GM19328 (cell line): ENCODE measurements at regions not wholly inside any gene's neighbourhood (a gene's known extent, or its start where the extent isn't known, plus 50 kb on each side); places are given as distances from the start of the nearest gene placed in this dataset.

Experiments used
- ATAC-seq: cut with Tn5 transposase; IDR thresholded peaks from one replicate; pipeline ENCODE4 v1.9.1; 2021; ENCODE audit warnings: mild to moderate bottlenecking, moderate library complexity; ENCODE audit not compliant: unreplicated experiment

DNA sequence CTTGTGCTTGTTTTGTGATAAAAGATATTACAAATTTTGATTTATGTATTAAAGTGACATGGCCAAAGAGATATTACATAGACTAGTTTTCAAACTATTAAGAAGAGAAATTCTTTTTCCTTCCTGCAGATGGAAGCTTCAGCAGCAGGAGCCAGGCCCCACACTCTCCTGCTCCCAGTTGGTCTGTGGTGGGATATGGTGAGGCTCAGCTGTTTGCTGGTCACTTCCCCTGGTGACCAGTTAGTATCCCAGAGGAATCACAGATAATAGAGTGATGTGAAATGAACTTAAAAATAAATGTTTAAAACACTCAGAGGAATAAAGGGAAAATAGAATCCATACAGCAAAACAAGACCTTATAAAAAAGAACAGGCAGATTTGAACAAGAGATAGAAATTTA lies 154.7 kb downstream of the KTN1 start:
- no peak for ATAC-seq

- ATAC-seq, result no peak
These were observed 160.1 kb downstream of the KTN1 start for GRCh38 chr14:55739967-55740648.

DNA sequence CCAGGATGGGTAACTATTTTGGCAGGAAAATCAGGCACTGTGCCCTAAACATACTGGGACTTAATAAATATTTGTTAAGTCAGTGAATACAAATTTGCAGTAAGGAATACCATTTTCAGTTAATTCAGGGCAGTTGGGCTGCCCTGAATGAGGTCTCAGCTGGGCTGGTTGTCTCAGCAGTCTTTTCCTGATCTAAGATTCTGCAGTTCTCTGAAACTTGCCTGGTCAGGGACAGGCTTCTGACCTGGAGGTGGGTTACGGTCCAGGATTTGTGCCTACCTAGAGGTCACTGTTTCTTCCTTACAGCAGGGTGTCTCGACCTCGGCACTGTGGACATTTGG lies 160.6 kb downstream of the KTN1 start:
- ATAC-seq, result no peak

DNA sequence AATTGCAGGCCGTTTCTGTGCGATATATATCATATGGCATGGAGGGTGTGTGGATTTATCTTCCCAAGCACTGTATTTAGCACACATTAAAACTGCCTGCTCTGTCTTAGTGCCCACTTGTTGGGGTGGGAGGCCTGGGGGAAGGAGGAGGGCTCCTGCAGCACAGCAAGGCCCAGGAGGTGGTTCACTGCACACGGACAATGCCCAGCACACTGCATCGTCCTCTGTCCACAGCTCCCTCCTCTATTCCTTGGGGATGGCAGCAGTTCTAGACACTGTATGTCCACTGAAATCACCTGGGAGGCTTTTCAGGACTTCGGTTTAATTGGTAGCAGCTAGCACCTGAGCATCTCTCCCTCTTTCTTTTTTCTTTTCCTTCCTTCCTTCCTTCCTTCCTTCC lies 161.2 kb downstream of the KTN1 start:
- no peak for ATAC-seq

GRCh38 chr14:55743551-55743950 lies 163.5 kb downstream of the KTN1 start:
- no peak for ATAC-seq

GRCh38 chr14:55744321-55744720 lies 164.3 kb downstream of the KTN1 start:
- ATAC-seq, result no peak

DNA sequence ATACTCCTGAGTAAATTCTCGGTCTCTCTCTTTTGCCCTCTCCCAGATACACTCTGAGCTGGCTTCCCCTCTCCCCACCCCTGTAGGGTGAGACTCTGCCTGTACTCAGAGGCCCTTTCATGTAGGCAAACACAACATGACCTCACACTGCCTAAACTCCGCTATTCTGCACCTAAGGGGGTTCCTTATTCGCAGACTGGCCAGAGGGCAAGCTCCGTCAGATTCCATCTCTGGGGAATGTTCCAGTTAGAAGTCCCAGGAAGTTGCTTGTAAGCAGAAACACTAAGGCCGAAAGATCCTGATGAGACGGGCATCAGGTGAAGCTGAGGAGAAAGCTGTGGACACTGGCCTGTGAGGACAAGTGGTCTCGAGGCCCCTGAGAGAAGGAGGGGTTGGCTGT lies 165.9 kb downstream of the KTN1 start:
- ATAC-seq, result no peak

- no peak for ATAC-seq
These were observed 166.6 kb downstream of the KTN1 start for GRCh38 chr14:55746558-55746957.

DNA sequence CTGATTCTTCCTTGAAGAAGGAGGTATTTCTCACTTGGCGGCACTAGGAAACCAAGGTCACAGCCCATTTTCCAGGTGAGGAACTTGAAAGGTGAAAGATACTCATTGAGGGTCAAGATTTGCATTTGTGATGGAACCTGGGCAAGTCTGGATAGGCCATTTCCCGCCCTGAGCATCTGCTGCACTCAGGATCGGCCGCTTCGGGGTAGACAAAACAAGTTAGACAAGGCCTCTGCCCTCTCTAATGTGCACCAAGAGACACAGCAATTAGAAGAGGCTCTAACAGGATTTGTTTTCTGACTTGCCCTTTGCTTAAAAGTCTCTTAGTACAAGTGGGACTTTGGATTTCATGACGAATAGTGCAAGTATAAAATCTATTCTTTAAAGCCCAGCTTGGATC lies 167.2 kb downstream of the KTN1 start:
- ATAC-seq, result no peak

DNA sequence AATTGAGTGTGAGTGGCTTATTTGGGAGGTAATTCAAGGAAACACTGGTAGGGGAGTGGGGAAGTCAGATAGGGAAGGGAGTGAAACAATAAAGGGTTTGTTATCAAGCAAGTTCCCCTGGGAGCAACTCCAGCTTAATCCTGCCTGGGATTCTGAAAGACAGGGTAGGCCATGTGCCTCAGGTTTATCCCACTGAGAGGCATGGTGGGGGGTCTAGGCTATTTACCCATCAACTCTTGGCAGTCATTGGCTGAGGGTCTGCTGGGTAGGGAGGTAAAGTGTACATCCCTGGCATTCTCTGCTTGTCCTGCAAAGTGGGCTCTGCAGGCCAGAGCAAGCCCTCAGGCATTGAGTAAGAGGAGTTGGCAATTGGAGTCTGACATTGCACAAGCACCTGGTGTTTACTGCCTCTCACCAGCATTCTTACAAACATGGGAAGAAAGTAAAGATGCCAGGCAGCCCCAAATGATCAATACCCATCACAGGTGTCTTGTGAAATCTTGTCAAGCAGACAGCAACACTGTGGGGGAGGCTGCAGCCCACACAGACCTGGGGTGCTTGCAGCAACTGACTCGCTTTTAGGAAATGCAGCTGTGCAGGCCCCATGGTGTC lies 169.3 kb downstream of the KTN1 start:
- no peak for ATAC-seq

DNA sequence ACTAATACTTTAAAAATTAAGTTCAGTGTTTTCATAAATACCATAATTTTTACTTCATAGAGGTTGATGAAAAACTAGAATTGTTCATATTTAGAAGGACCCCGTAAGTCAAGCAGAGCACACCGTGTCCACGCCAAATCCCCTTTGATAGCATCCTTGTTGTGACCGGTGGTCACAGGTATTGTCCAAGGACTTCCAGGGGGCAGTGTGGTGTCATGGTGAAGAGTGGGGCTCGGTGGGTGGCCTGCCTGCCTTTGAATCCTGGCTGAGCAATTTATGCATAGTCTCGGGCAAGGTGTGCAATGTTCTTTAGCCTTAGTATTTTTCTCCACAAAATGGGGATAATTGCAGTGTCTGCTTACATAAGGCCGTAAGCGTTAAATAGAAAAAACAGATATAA lies 169.9 kb downstream of the KTN1 start:
- ATAC-seq, result no peak

DNA sequence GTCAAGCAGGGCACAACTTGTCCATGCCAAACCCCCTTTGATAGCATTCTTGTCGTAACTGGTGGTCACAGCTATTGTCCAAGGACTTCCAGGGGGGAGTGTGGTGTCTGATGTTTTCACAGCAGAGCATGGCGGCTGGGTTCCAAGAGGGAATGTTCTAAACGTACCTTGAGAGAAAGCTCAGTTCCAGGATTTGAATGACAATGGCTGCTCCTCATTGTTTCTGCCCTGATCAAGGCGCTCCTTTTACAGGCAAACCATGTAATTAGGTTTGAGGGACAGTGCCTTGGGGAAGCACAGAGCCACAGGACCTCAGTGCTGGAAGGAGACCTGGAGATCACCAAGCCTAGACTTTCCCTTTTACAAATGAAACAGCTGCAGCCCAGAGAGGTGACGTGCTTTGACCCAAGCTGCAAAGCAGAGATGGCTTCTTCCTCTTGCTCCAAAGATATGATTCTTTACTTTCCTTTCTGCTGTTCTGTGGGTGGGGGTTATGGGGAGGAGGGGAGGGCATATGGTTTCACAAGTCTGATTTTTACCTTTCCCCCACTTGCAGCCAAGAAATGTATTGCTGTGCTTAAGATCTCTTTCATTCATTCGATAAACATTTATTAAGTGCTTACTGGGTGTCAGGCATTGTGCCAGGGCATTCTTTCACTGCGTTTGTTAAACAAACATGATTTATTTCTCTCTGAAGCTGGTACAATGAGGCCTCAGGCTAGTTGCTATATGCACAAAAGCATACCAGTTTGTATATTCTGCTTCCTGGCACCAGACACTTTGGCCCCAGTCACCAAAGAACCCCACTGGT lies 172.8 kb downstream of the KTN1 start:
- ATAC-seq, result no peak

DNA sequence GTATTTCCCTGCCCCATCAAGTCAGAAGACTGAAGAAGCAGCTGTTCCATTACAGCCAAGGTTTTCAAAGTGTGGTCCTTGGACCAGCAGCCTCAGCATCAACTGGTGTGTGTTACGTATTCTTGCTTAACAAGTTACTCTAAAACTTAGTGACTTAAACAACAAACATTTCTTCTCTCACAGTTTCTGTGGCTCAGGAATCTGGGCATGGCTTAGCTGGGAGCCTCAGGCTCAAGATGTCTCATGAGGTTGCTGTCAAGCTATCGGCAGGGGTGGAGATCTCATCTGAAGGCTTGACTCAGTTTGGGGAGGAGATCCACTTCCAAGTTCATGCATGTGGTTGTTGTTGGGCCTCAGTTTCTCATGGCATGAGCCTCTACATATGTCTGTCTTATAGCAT lies 174.5 kb downstream of the KTN1 start:
- no peak for ATAC-seq

GRCh38 chr14:55754871-55755270 lies 174.9 kb downstream of the KTN1 start:
- no peak for ATAC-seq

DNA sequence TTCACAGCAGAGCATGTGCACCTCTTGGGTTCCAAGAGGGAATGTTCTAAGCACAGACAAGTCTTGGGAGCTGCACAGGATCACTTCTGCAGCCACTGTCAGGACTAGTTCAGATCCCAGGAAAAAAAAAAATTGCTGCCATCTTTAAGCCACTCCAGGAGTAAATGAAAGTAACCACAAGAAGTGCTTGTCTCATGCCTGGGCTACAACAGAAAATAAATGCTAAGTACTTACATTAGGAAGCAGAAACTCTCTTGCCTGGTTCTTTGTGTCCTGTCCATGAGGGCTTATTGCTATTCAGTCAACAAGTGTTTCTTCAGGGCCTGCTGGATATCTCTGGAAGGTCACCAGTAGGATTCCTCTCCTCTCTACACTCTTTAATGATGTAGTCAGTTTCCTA lies 176.1 kb downstream of the KTN1 start:
- no peak for ATAC-seq

- no peak for ATAC-seq
These were observed 176.6 kb downstream of the KTN1 start for GRCh38 chr14:55756557-55756956.

- ATAC-seq, result no peak
These were observed 178.8 kb downstream of the KTN1 start for GRCh38 chr14:55758796-55759195.

GRCh38 chr14:55760789-55761566 lies 181.0 kb downstream of the KTN1 start:
- ATAC-seq, result no peak

GRCh38 chr14:55761651-55762050 lies 181.6 kb downstream of the KTN1 start:
- no peak for ATAC-seq

GRCh38 chr14:55762595-55763232 lies 182.7 kb downstream of the KTN1 start:
- ATAC-seq, result no peak

DNA sequence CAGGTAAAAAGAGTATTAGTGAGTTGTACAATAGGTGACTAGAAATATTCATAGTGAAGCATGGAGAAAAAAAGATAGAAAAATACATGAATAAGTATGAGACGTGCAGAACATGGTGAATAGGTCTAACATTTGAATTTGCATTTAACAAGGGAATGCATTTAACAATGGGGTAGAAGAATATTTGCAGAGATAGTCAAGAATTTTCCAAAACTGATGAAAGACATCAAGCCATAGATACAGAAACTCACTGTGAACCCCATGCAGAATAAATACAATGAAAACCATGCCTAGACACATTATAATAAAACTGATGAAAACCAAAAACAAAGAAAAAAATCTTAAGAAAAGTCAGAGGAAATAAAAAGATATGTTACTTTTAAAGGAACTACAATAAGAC lies 184.8 kb downstream of the KTN1 start:
- ATAC-seq, result no peak
